H9 (cell line): ENCODE measurements at regions not wholly inside any gene's neighbourhood (a gene's known extent, or its start where the extent isn't known, plus 50 kb on each side); places are given as distances from the start of the nearest gene placed in this dataset.

ENCODE experiments used
- DNase-seq: peaks from one replicate; pipeline ENCODE4 v3.0.0-alpha.2; 2017
- H2AFZ ChIP-seq: one replicate; pipeline ENCODE4 v1.6.1; 2013; ENCODE audit warnings: mild to moderate bottlenecking, low read length, control low read depth, moderate library complexity
- H2AK5ac ChIP-seq: 2 replicates; pipeline ENCODE4 v1.6.1; 2013; ENCODE audit warnings: low read length, control low read depth, mixed read lengths; ENCODE audit not compliant: insufficient read length
- H2BK120ac ChIP-seq: one replicate; pipeline ENCODE4 v1.6.1; 2013; ENCODE audit warnings: low read depth, mild to moderate bottlenecking, low read length, control low read depth, inconsistent platforms; ENCODE audit not compliant: poor library complexity, severe bottlenecking
- H2BK12ac ChIP-seq: 2 replicates; pipeline ENCODE4 v1.6.1; 2013; ENCODE audit warnings: low read length, control low read depth, mixed read lengths, low read depth; ENCODE audit not compliant: insufficient read length
- H2BK15ac ChIP-seq: 2 replicates; pipeline ENCODE4 v1.6.1; 2013; ENCODE audit warnings: low read depth, low read length, control low read depth
- H2BK20ac ChIP-seq: one replicate; pipeline ENCODE4 v1.6.1; 2013; ENCODE audit warnings: low read depth, mild to moderate bottlenecking, low read length, control low read depth, inconsistent platforms; ENCODE audit not compliant: poor library complexity, severe bottlenecking
- H2BK5ac ChIP-seq: 2 replicates; pipeline ENCODE4 v1.6.1; 2013; ENCODE audit warnings: low read length, control low read depth, mixed read lengths; ENCODE audit not compliant: insufficient read length
- H3K14ac ChIP-seq: 2 replicates; pipeline ENCODE4 v1.6.1; 2013; ENCODE audit warnings: low read length, control low read depth; ENCODE audit not compliant: insufficient read depth
- H3K18ac ChIP-seq: 2 replicates; pipeline ENCODE4 v1.6.1; 2013; ENCODE audit warnings: low read depth, mild to moderate bottlenecking, mixed read lengths, low read length, control low read depth; ENCODE audit not compliant: insufficient read length
- H3K23ac ChIP-seq: 2 replicates; pipeline ENCODE4 v1.6.1; 2013; ENCODE audit warnings: low read length, control low read depth, mixed read lengths, low read depth; ENCODE audit not compliant: insufficient read length
- H3K23me2 ChIP-seq: 2 replicates; pipeline ENCODE4 v1.6.1; 2013; ENCODE audit warnings: low read depth, mild to moderate bottlenecking, mixed read lengths, low read length, control low read depth; ENCODE audit not compliant: insufficient read length, poor library complexity, severe bottlenecking
- H3K27ac ChIP-seq: 2 replicates; pipeline ENCODE4 v1.5.1; 2013; ENCODE audit warnings: low read length, control low read depth, mixed read lengths, low read depth; ENCODE audit not compliant: insufficient read length
- H3K27me3 ChIP-seq: 2 replicates; pipeline ENCODE4 v1.6.1; 2013; ENCODE audit warnings: low read length, control low read depth, inconsistent platforms; ENCODE audit not compliant: insufficient read depth
- H3K4ac ChIP-seq: 2 replicates; pipeline ENCODE4 v1.6.1; 2013; ENCODE audit warnings: low read depth, mild to moderate bottlenecking, control low read depth, inconsistent platforms, low read length, moderate library complexity
- H3K4me1 ChIP-seq: 2 replicates; pipeline ENCODE4 v1.6.1; 2013; ENCODE audit warnings: low read length, control low read depth, inconsistent platforms; ENCODE audit not compliant: insufficient read depth
- H3K4me2 ChIP-seq: 2 replicates; pipeline ENCODE4 v1.6.1; 2013; ENCODE audit warnings: low read length, control low read depth, mixed read lengths; ENCODE audit not compliant: insufficient read length, insufficient read depth
- H3K56ac ChIP-seq: 2 replicates; pipeline ENCODE4 v1.6.1; 2013; ENCODE audit warnings: low read depth, mild to moderate bottlenecking, mixed read lengths, low read length, control low read depth; ENCODE audit not compliant: insufficient read length
- H3K79me1 ChIP-seq: 2 replicates; pipeline ENCODE4 v1.6.1; 2013; ENCODE audit warnings: low read depth, mild to moderate bottlenecking, moderate library complexity, low read length, control low read depth, inconsistent platforms; ENCODE audit not compliant: insufficient read depth, poor library complexity, severe bottlenecking
- H3K79me2 ChIP-seq: 2 replicates; pipeline ENCODE4 v1.6.1; 2013; ENCODE audit warnings: low read length, control low read depth, inconsistent platforms; ENCODE audit not compliant: insufficient read depth
- H3K9ac ChIP-seq: 2 replicates; pipeline ENCODE4 v1.6.1; 2013; ENCODE audit warnings: low read length, control low read depth, mixed read lengths; ENCODE audit not compliant: insufficient read length; ENCODE audit errors: extremely low read depth
- H3K9me3 ChIP-seq: one replicate; pipeline ENCODE4 v1.6.1; 2013; ENCODE audit warnings: low read depth, low read length, inconsistent platforms; ENCODE audit not compliant: control insufficient read depth
- H3T11ph ChIP-seq: one replicate; pipeline ENCODE4 v1.6.1; 2013; ENCODE audit warnings: mild to moderate bottlenecking, low read length, control low read depth, inconsistent platforms
- H4K20me1 ChIP-seq: one replicate; pipeline ENCODE4 v1.6.1; 2013; ENCODE audit not compliant: control insufficient read depth, insufficient read length, insufficient read depth
- H4K5ac ChIP-seq: 2 replicates; pipeline ENCODE4 v1.6.1; 2013; ENCODE audit warnings: low read depth, mild to moderate bottlenecking, mixed read lengths, low read length, control low read depth; ENCODE audit not compliant: insufficient read length
- H4K8ac ChIP-seq: replicated peaks from 2 replicates; pipeline ENCODE4 v1.6.1; 2013; ENCODE audit warnings: low read length, control low read depth, mixed read lengths, low read depth; ENCODE audit not compliant: insufficient read length
- H4K91ac ChIP-seq: 2 replicates; pipeline ENCODE4 v1.6.1; 2013; ENCODE audit warnings: low read depth, mild to moderate bottlenecking, moderate library complexity, mixed read lengths, low read length, control low read depth; ENCODE audit not compliant: insufficient read length
- H3K27ac Mint-ChIP-seq, 3 experiments: 2 replicates in 2 of 3; 3 replicates in 1 of 3; pipeline ENCODE4 v1.8.0; 2020 to 2021; ENCODE audit warnings: mixed read lengths in 3 of 3, mild to moderate bottlenecking in 1 of 3, moderate library complexity in 1 of 3
- H3K27me3 Mint-ChIP-seq: 2 replicates; pipeline ENCODE4 v1.8.0; 2021; ENCODE audit warnings: low read depth, mild to moderate bottlenecking, moderate library complexity, mixed read lengths
- H3K36me3 Mint-ChIP-seq, 3 experiments: 2 replicates in 2 of 3; 3 replicates in 1 of 3; pipeline ENCODE4 v1.8.0; 2020 to 2021; ENCODE audit warnings: low read depth in 3 of 3, mixed read lengths in 3 of 3; ENCODE audit not compliant: insufficient read depth in 1 of 3
- H3K4me1 Mint-ChIP-seq, 2 experiments: 2 replicates each; pipeline ENCODE4 v1.8.0; 2020; ENCODE audit warnings: mixed read lengths in 2 of 2
- H3K4me3 Mint-ChIP-seq, 2 experiments: 2 replicates in 1 of 2; 3 replicates in 1 of 2; pipeline ENCODE4 v1.8.0; 2020 to 2021; ENCODE audit warnings: mild to moderate bottlenecking in 2 of 2, mixed read lengths in 2 of 2, moderate library complexity in 1 of 2
- H3K9me3 Mint-ChIP-seq, 2 experiments: 2 replicates in 1 of 2; 3 replicates in 1 of 2; pipeline ENCODE4 v1.8.0; 2020; ENCODE audit warnings: mild to moderate bottlenecking in 2 of 2, mixed read lengths in 2 of 2, moderate library complexity in 1 of 2
- CTCF ChIP-seq: fragments of 200-600 bp; sonication (generic); conservative IDR thresholded peaks from 3 replicates; pipeline ENCODE4 v1.8.0; 2021; ENCODE audit warnings: antibody characterized with exemption, mild to moderate bottlenecking
- WGBS: extraction: QIAGEN DNeasy Blood & Tissue Kit; methylation state at CpG from one replicate; pipeline ENCODE4 v1.1.7; 2013; ENCODE audit warnings: missing lambda C conversion rate, low lambda C conversion rate, mixed read lengths; ENCODE audit not compliant: insufficient read length; ENCODE audit errors: extremely low coverage; 5-methylcytosine and 5-hydroxymethylcytosine counted together

GRCh38 chr1:199242147-199242546, 603.3 kb downstream of the PTPRC start:
- no peaks in the 10 kb centered on the region for H3K79me1 ChIP-seq
- H3K4ac ChIP-seq, result no peak overlapping the region
- no CpG with 5 or more reads among the region's 2 CpGs for WGBS
- no peaks in the 10 kb centered on the region for H3K9me3 ChIP-seq
- no peak overlapping the region for H2BK120ac ChIP-seq
- H4K5ac ChIP-seq, result no peak overlapping the region
- TF ChIP-seq CTCF, result no peak
- H2BK12ac ChIP-seq, result no peak overlapping the region
- no peak overlapping the region for H3T11ph ChIP-seq
- H3K27me3 ChIP-seq, result no peaks in the 10 kb centered on the region
- H3K27ac ChIP-seq, result no peak overlapping the region
- H2BK5ac ChIP-seq, result no peak overlapping the region
- no peak overlapping the region for H3K56ac ChIP-seq
- no peak overlapping the region for H3K9ac ChIP-seq
- Mint-ChIP-seq H3K36me3 (no peaks in the 10 kb centered on the region; a peak in 1 of 7 replicates), H3K4me1 (0 out of 4 replicates have a peak, but pooled peaks cover 0 to 3% of the 10 kb centered on the region in 2 experiments), H3K9me3 (no peaks in the 10 kb centered on the region), H3K27me3 (no peaks in the 10 kb centered on the region), H3K27ac (no peak overlapping the region), H3K4me3 (no peak overlapping the region)
- H3K4me2 ChIP-seq, result no peak overlapping the region
- no peak overlapping the region for H2BK20ac ChIP-seq
- no peak overlapping the region for H3K23ac ChIP-seq
- no peaks in the 10 kb centered on the region for H3K23me2 ChIP-seq
- H3K18ac ChIP-seq, result no peak overlapping the region
- no peak overlapping the region for H2AFZ ChIP-seq
- H4K91ac ChIP-seq, result no peak overlapping the region
- no peaks in the 10 kb centered on the region for H3K79me2 ChIP-seq
- H3K4me1 ChIP-seq, result no peaks in the 10 kb centered on the region
- H2BK15ac ChIP-seq, result no peak overlapping the region
- H4K8ac ChIP-seq, result no peak overlapping the region
- H4K20me1 ChIP-seq, result no peaks in the 10 kb centered on the region
- DNase-seq, result no peak
- H2AK5ac ChIP-seq, result no peak overlapping the region
- no peak overlapping the region for H3K14ac ChIP-seq
